ENCODE measurements at regions not wholly inside any gene's neighbourhood (a gene's known extent, or its start where the extent isn't known, plus 50 kb on each side); places are given as distances from the start of the nearest gene placed in this dataset.

DNA sequence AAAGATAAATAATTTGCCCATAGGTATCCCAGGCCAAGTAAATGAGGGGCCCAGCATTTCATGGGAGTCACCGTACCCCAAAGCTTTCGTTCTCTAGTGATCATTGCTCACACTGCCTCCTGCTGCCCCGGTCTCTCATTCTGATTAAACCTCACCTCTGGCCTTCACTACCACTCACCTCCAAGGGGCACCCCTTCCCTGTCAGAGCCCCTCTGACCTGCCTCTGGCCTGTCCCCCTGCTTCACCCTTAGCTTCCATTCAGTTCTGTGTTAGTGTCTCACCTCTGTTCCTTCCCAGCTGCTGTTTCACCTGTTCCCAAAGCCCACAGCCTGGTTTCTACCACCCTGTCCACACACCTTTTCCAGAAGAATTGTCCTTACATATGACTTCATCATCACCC lies 150.3 kb upstream of the E2F8 start:
- TF ChIP-seq SIN3A (IDR thresholded peaks at IDR 0.05; ENCODE audit: borderline replicate concordance, insufficient read depth, low read length) (no peak), FOXP2 (optimal IDR thresholded peaks at IDR 0.05; ENCODE audit: borderline replicate concordance, extremely low read depth, extremely low read length, insufficient read depth) (no peak), TAF1 (IDR thresholded peaks at IDR 0.05; ENCODE audit: borderline replicate concordance, insufficient read depth, low read length) (no peak), REST (IDR thresholded peaks at IDR 0.05; ENCODE audit: insufficient read depth in 1 of 2, low read depth in 2 of 2, low read length in 2 of 2) (no peak), POLR2AphosphoS5 (IDR thresholded peaks at IDR 0.05; ENCODE audit: low read depth, low read length) (no peak)

DNA sequence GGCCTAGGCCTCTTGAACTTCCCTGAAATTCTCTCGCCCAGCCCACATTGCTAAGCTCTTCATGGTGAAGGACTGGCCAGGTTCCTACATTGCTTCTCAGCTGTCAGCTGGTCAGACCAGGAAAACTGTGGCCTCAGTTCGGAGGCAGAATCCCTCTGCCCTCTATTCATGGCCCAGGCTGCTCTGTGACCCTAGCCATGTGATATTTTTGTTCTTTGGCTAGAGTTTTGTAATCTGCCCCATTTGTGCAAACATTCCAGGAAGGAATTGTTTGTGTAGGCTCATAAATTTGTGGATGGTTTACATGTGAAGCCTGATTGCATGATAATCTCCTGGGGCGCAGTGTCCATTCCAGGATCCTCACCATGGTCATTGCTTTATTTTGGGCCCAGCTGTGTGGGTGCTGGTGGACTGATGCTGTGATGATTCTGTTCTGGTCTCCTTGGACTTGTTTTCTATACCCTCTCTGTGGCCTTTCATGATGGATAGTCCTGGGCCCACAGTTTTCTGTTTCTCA lies 149.1 kb upstream of the E2F8 start:
- TF ChIP-seq SIN3A (IDR thresholded peaks at IDR 0.05; ENCODE audit: borderline replicate concordance, insufficient read depth, low read length) (no peak), REST (IDR thresholded peaks at IDR 0.05; ENCODE audit: insufficient read depth in 1 of 2, low read depth in 2 of 2, low read length in 2 of 2) (no peak), POLR2AphosphoS5 (IDR thresholded peaks at IDR 0.05; ENCODE audit: low read depth, low read length) (no peak), FOXP2 (optimal IDR thresholded peaks at IDR 0.05; ENCODE audit: borderline replicate concordance, extremely low read depth, extremely low read length, insufficient read depth) (no peak), TAF1 (IDR thresholded peaks at IDR 0.05; ENCODE audit: borderline replicate concordance, insufficient read depth, low read length) (no peak)

DNA sequence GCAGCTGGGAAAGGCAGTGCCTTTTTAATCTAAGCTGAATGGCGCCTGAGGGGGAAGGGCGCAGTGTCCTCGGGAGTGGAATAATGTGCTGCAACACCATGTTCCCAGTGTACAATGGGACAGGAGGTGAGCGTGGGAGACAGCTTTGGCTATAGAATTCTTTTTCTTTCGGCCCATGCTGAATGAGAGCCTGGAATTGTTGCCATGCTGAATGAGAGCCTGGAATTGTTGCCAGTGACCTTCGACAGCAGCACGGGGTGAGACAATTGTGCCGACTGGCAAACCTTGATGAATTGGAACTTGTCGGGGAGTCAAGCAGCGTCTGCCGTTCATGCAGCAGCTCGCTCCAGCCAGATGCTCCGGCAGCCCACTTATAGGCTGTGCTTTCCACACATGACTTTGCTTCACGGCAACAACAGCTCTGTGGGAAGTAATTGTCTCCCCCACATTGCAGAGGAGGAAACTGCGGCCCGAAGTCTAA lies 141.4 kb upstream of the E2F8 start:
- TF ChIP-seq TAF1 (IDR thresholded peaks at IDR 0.05; ENCODE audit: borderline replicate concordance, insufficient read depth, low read length), result no peak
- no peak for TF ChIP-seq REST (IDR thresholded peaks at IDR 0.05; ENCODE audit: insufficient read depth in 1 of 2, low read depth in 2 of 2, low read length in 2 of 2)
- no peak for TF ChIP-seq FOXP2 (optimal IDR thresholded peaks at IDR 0.05; ENCODE audit: borderline replicate concordance, extremely low read depth, extremely low read length, insufficient read depth)
- TF ChIP-seq SIN3A (IDR thresholded peaks at IDR 0.05; ENCODE audit: borderline replicate concordance, insufficient read depth, low read length), result no peak
- no peak for TF ChIP-seq POLR2AphosphoS5 (IDR thresholded peaks at IDR 0.05; ENCODE audit: low read depth, low read length)

GRCh38 chr11:19380375-19380774 lies 139.6 kb upstream of the E2F8 start:
- no peak for TF ChIP-seq FOXP2 (optimal IDR thresholded peaks at IDR 0.05; ENCODE audit: borderline replicate concordance, extremely low read depth, extremely low read length, insufficient read depth)

DNA sequence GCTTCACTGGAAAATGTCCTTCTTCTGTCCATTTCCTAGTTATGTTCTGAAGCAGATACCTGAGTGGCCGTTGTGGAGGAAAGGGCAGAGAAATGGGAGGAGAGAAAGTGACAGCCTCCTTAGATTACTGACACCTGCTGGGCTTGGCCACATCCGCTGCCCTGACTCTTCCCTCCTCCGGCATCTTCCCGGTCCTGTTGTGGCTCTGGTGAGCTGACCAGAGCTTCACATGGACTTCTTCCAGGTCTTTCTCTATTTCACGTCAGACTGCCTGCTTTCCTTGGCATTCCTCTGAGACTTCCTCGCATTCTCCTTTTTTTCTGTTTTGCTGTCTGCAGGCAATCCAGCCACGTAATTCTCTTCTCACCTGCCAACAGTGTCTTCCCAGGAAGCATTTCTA lies 138.7 kb upstream of the E2F8 start:
- TF ChIP-seq SIN3A (IDR thresholded peaks at IDR 0.05; ENCODE audit: borderline replicate concordance, insufficient read depth, low read length), result no peak

DNA sequence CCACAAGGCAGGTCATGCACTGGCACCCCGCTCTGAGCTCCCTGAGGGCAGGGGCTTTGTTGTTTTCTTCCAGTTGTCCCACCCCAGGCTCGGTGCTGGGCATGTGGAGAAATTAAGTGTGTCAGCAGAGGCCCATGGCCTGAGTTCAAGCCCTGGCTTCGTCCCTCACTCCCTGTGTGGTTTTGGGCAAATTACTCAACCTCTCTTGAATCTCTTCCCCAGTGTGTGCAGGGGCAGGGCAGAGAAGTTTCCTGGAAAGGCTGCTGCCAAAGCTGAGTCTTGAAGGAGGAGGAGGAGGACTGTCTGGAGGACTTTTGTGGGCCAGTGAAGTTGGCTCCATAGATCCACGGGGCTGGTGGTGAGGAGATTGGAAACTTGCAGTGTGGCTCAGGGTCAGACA lies 138.1 kb upstream of the E2F8 start:
- no peak for TF ChIP-seq POLR2AphosphoS5 (IDR thresholded peaks at IDR 0.05; ENCODE audit: low read depth, low read length)
- no peak for TF ChIP-seq REST (IDR thresholded peaks at IDR 0.05; ENCODE audit: insufficient read depth in 1 of 2, low read depth in 2 of 2, low read length in 2 of 2)
- TF ChIP-seq FOXP2 (optimal IDR thresholded peaks at IDR 0.05; ENCODE audit: borderline replicate concordance, extremely low read depth, extremely low read length, insufficient read depth), result no peak
- no peak for TF ChIP-seq TAF1 (IDR thresholded peaks at IDR 0.05; ENCODE audit: borderline replicate concordance, insufficient read depth, low read length)
- TF ChIP-seq SIN3A (IDR thresholded peaks at IDR 0.05; ENCODE audit: borderline replicate concordance, insufficient read depth, low read length), result no peak

Data from PFSK-1 (cell line).